ENCODE measurements at regions not wholly inside any gene's neighbourhood (a gene's known extent, or its start where the extent isn't known, plus 50 kb on each side); places are given as distances from the start of the nearest gene placed in this dataset.

GRCh38 chr9:135343837-135344522 lies 135.6 kb upstream of the PPP1R26 start:
- peak; percentile 65 to 89; a peak in 4 of 6 replicates for ATAC-seq
- peak; percentile 34 to 73 for DNase-seq (ENCODE audit: low read depth in 1 of 2, low spot score in 1 of 2)
- WGBS (ENCODE audit: missing lambda C conversion rate) = 14% methylated on average over 24 of the region's 25 CpGs
- CTCF ChIA-PET = interaction anchor here (0.5 to 15.9 kb wide), 14 partner anchors 8 to 268 kb away, joined by 3 to 196 read pairs (median 5); partner anchors contain the start of gene OLFM1
- TF ChIP-seq CBX8 (IDR thresholded peaks at IDR 0.05) = no peak
- peak; percentile 86 for TF ChIP-seq SMC3 (IDR thresholded peaks at IDR 0.05)
- peak; percentile 82 for TF ChIP-seq RAD21 (conservative IDR thresholded peaks at IDR 0.05 in 1 of 2, IDR thresholded peaks at IDR 0.05 in 1 of 2)
- TF ChIP-seq CTCF (IDR thresholded peaks at IDR 0.05) = peak; percentile 84
- FAIRE-seq = no peak
- Histone ChIP-seq H3K4me2 (no peak overlapping the region), H3K4me1 (no peaks in the 10 kb centered on the region), H3K27ac (no peak overlapping the region), H3K4me3 (no peak overlapping the region), H3K9me3 (no peaks in the 10 kb centered on the region)
- POLR2A ChIA-PET = no interaction called here

DNA sequence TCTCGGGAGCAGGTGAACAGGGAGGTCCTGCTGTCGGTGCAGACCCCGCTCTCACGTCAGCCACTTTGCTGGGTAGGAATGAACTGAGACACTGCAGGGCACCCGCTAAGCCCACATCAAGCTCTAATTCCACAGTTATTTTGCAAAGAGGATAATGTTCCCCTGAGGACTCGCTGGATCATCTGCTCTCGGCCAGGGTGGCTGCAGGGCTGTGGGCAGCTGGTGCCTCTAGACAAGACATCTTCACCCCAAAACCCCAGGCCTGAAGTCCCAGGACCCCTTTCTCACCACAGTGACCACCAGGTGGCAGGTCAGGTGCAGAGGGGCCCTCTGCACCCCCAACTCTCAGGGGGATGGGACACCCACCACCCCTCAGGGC lies 135.1 kb upstream of the PPP1R26 start:
- POLR2A ChIA-PET = no interaction called here
- DNase-seq (ENCODE audit: low read depth in 1 of 2, low spot score in 1 of 2) (no peak), ATAC-seq (no peak), FAIRE-seq (no peak)
- Histone ChIP-seq H3K27ac (no peak overlapping the region), H3K4me2 (no peak overlapping the region), H3K9me3 (no peaks in the 10 kb centered on the region), H3K4me1 (no peaks in the 10 kb centered on the region), H3K4me3 (no peak overlapping the region)
- 66% methylated on average over 7 of the region's 7 CpGs for WGBS (ENCODE audit: missing lambda C conversion rate)
- CTCF ChIA-PET = interaction anchor here (0.8 to 15.9 kb wide), 10 partner anchors 9 to 269 kb away, joined by 3 to 196 read pairs (median 5); partner anchors contain the start of gene OLFM1
- TF ChIP-seq ZC3H11A (IDR thresholded peaks at IDR 0.05) (no peak), HEYL (CRISPR knock-in tag; IDR thresholded peaks at IDR 0.05) (no peak), EP300 (IDR thresholded peaks at IDR 0.05) (no peak)

GRCh38 chr9:135344915-135345500 lies 134.6 kb upstream of the PPP1R26 start:
- no peak overlapping the region for H3K4me2 ChIP-seq
- WGBS (ENCODE audit: missing lambda C conversion rate) = 22% methylated on average over 19 of the region's 19 CpGs
- TF ChIP-seq RARB (CRISPR knock-in tag; IDR thresholded peaks at IDR 0.05) (no peak), SREBF2 (IDR thresholded peaks at IDR 0.05) (no peak), CEBPB (IDR thresholded peaks at IDR 0.05) (no peak), MYC (IDR thresholded peaks at IDR 0.05; ENCODE audit: borderline replicate concordance, low read length) (no peak), REST (IDR thresholded peaks at IDR 0.05) (no peak), USF2 (IDR thresholded peaks at IDR 0.05) (no peak), SMC3 (IDR thresholded peaks at IDR 0.05) (no peak), MAZ (IDR thresholded peaks at IDR 0.05; ENCODE audit: borderline replicate concordance, low read depth, low read length) (no peak), ZSCAN20 (CRISPR knock-in tag; IDR thresholded peaks at IDR 0.05) (no peak), EHMT2 (IDR thresholded peaks at IDR 0.05; ENCODE audit: low read depth) (no peak), HEYL (CRISPR knock-in tag; IDR thresholded peaks at IDR 0.05) (no peak), ZFP36 (IDR thresholded peaks at IDR 0.05; ENCODE audit: borderline replicate concordance, partially characterized antibody) (no peak), FOSL2 (IDR thresholded peaks at IDR 0.05) (no peak), FOSL2 (CRISPR knock-in tag; IDR thresholded peaks at IDR 0.05) (no peak), HDAC2 (IDR thresholded peaks at IDR 0.05) (no peak), TFCP2L1 (CRISPR knock-in tag; IDR thresholded peaks at IDR 0.05) (no peak), ZC3H11A (IDR thresholded peaks at IDR 0.05) (no peak), BHLHE40 (IDR thresholded peaks at IDR 0.05; ENCODE audit: low read depth, low read length) (no peak), PBX3 (IDR thresholded peaks at IDR 0.05) (no peak)
- TF ChIP-seq, protein P1, sequence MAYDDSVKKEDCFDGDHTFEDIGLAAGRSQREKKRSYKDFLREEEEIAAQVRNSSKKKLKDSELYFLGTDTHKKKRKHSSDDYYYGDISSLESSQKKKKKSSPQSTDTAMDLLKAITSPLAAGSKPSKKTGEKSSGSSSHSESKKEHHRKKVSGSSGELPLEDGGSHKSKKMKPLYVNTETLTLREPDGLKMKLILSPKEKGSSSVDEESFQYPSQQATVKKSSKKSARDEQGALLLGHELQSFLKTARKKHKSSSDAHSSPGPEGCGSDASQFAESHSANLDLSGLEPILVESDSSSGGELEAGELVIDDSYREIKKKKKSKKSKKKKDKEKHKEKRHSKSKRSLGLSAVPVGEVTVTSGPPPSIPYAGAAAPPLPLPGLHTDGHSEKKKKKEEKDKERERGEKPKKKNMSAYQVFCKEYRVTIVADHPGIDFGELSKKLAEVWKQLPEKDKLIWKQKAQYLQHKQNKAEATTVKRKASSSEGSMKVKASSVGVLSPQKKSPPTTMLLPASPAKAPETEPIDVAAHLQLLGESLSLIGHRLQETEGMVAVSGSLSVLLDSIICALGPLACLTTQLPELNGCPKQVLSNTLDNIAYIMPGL (CRISPR knock-in tag; IDR thresholded peaks at IDR 0.05; ENCODE audit: borderline replicate concordance) = no peak
- H3K4me1 ChIP-seq = no peaks in the 10 kb centered on the region
- DNase-seq (ENCODE audit: low read depth in 1 of 2, low spot score in 1 of 2) (no peak), ATAC-seq (no peak), FAIRE-seq (no peak)
- no peak overlapping the region for H3K27ac ChIP-seq
- ChIA-PET POLR2A (no interaction called here), CTCF (interaction anchor here (0.8 to 15.9 kb wide), 11 partner anchors 10 to 269 kb away, joined by 3 to 196 read pairs (median 4); partner anchors contain the start of gene OLFM1)
- H3K4me3 ChIP-seq = no peak overlapping the region
- no peaks in the 10 kb centered on the region for H3K9me3 ChIP-seq

Measured in A549 (cell line).